HG03039 (cell line): ENCODE measurements at regions not wholly inside any gene's neighbourhood (a gene's known extent, or its start where the extent isn't known, plus 50 kb on each side); places are given as distances from the start of the nearest gene placed in this dataset.
"Not testable (repeated sequence)": the region's sequence is repeated elsewhere in the genome, so short reads cannot be mapped to it uniquely, and the experiment has no call there.

Experiments
- ATAC-seq: cut with Tn5 transposase; IDR thresholded peaks from one replicate; pipeline ENCODE4 v1.9.1; 2021; ENCODE audit warnings: mild to moderate bottlenecking, moderate library complexity; ENCODE audit not compliant: unreplicated experiment

DNA sequence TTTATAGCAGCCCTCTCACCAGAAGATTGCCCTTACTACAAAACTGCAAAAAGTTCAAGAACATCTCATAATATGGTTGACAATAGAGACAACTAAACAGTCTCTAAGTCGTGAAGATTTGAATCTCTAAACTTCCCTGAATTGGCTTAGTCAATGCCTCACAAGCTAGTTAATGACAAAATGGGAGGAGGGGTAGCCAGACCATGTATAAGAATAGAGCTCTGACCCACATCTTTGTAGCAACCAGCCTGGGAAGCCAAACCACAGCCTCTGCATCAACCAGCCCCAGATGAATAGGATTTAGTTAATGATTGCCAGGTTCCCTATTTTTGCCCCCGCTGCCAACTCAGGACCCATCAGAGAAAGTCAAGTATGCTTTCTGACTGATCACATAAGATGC is 1265.9 kb upstream of the PCDH10 start:
- ATAC-seq = not testable (repeated sequence)

DNA sequence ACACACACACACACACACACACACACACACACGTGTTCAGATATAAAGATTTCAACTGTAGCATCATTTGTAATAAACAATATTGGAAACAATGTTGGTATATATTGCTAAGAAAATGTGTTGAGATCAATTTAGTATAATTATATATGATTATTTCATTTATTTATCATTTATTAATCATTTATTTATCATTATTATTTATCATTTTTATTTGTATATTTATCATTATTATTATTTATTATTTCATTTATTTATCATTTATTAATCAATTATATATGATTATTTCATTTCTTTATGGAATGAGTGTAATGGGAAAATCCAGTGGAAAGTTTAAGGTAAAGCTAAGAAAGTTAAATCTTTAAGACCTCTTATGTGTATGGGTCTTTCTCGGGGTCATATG is 1223.4 kb upstream of the PCDH10 start:
- ATAC-seq = not testable (repeated sequence)

DNA sequence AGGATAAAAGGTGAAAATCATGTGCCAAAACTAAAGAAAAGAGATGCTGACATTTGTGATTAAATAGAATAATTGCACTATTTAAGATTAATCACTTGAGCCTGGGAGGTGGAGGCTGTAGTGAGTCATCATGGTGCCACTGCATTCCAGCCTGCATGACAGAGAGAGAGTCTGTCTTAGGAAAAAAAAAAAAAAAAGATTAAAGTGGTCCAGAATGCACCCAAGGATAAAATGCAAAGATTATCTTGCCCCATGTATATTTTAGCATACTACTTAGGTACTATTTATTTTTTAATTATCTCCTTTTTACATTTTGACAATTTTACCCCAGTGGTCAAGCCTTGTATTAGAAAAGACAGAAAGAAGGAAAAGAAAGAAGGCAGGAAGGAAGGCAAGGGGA is 1181.4 kb upstream of the PCDH10 start:
- ATAC-seq = not testable (repeated sequence)

DNA sequence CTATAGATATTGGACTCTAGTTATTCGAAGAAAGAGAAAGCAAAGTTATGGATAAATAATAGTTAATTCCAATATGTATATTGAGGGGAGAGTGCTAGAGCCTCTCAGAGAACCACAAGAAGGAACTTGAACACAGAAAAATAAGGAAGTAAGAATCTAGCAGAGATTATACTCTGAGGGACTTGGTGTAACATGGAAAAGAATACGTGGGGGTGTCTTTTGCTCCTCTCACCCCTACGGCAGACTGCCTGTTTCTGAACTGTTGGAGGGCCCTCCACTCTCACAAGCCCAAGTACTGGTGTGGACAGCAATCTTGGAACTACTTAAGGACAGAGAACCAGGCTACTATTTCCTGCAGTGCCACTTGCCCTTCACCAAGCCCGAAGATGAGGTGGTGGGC is 1174.4 kb upstream of the PCDH10 start:
- no peak for ATAC-seq

DNA sequence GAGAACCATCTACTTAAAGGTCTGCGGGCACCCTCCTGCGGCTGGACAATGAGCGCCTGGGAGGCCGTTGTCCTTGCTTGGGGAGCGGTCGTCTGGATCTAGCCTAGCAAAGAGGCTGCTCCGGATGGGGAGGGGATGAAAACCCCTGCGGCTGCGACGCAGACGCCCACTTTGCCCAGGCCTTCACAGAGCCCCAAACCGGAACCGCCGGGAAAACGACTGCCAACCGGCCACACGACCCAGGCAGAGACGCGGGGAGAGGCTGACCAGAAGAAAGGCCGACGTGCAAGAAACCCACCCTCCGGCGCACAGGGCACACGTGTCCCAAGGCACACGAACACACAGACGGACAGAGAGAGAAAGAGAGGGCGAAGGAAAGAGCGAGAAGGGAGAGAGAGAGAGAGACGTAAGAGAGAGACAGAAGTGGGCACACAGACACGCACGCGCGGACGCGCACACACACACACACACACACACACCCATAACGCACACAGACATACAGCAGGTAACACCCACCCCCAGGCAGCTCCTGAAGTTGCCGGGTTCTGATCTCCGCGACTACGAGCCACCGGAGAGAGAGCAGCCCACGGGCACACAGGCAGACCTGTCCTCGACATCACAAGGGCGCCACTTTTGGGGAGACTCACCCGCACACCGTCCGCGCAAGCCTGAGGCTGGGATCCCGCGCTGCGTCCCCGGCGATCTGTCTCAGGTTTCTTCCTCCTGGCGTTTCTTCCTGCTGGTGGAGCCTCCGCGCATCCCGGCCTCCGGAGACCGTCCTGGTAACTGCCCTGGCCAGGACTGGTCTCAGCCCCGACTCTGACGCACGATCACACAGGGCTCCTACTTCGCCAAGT is 1173.6 kb upstream of the PCDH10 start:
- not testable (repeated sequence) for ATAC-seq

DNA sequence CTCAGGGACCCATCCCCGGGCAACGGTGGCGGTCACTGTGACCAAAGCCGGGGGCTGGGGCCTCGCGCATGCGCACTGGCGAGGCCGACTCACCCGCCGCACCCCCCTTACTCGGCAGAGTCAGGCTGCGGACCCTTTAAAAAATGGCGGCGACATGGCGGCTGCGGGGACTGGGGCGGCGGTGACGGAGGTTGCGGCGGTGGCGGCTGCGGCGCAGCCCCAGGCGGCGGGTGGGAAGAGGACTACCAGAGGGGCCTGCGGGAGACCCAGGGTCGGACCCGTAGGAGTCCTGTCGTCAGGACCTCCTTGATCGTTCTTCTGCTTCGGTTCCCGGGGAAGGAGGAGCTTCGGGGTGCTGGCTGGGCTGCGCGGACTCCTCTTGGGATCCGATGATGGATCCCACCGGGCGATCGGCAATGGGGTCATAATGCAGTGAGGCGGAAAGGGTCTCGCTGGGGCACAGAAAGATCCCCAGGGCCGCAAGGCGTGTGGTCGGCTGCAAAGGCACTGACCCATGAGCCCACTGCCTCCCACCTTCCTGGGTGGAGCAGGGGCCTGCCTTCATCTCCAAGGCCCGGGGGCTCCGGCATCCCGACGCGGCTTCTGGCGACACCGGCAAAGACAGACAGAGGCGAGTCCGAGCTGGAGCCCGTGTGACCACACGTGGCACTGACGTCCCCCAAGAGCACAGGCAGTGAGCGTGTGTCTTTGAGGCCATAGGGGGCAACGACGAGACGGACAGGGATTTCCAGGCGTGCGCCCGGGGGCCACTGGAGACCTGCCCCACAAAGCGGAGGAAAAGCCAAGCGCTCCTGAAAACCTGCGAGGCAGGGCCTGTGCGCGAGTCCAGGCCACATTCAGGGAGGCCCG is 1172.7 kb upstream of the PCDH10 start:
- not testable (repeated sequence) for ATAC-seq

DNA sequence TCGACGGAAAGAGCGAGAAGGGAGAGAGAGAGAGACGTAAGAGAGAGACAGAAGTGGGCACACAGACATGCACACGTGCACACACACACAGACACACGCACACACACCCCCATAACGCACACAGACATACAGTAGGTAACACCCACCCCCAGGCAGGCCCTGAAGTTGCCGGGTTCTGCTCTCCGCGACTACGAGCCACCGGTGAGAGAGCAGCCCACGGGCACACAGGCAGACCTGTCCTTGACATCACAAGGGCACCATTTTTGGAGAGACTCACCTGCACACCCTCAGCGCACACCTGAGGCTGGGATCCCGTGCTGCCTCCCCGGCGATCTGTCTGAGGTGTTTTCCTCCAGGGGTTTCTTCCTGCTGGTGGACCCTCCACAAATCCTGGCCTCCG is 1171.0 kb upstream of the PCDH10 start:
- ATAC-seq = no peak

DNA sequence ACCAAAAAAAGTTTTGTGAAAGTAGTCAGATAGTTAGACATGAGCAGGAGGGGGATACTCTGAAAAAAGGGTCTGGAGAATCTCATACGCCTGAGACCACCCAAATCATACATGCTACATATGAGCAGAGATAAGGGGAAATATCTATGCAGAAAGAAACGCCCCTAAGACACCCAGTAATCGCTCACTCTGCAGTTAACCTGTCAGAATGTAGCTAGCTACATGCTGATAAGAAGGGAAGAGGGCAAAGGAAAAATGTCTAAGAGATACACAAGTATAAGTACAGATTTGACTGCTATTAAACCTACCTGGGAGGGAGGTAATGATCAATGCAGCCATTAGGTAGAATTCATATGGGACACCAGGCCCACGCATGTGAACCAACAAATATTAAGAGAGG is 1159.5 kb upstream of the PCDH10 start:
- no peak for ATAC-seq

DNA sequence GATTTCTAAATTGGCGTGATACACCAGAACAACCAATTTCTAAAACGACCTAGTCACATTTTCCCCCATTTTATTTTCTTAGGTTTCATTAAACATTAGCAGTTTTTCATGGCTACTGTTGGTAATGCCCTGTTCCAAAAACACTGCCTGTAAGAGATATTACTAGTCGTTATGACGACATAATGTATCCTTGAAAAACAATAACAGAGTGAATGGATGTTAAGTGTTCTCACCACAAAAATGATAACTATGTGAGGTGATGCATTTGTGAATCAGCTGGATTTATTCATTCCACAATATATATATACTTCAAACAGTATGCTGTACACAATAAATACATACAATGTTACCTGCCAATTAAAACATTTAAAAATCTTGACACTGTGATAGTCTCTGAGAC is 1147.6 kb upstream of the PCDH10 start:
- no peak for ATAC-seq

DNA sequence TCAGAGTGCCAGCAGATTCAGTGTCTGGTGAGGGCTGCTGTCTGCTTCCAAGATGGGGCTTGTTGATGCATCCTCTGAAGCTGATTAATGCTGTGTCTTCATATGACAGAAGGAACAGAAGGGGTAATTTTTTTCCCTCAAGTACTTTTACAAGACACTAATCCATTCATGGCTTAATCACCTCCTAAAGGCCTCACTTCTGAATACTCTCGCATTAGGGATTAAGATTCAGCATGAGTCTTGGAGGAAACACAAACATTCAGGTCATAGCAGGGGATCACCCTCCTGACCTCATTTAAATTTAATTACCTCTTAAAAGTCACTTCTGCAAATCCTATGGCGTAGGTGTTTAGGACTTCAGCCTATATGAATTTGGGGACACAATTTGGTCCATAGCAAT is 1145.5 kb upstream of the PCDH10 start:
- ATAC-seq = no peak

DNA sequence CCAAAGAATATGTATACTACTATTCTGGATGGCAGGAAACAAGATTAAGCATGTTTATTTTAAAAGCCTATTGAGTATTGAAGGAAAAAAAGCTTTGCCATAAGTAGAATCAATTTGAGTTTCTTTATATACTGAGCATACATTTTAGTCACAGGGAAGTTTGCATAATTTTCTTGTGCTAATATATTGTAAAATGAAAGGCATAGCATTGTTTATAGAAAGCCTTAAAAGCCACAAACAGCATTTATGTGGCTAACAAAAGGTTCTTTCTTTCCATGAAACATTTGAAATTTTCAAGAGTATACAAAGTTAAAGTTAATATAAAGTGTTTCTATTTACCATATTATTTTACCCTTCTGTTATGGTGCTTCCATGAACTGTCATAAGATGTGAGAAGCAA is 1133.8 kb upstream of the PCDH10 start:
- ATAC-seq = no peak

DNA sequence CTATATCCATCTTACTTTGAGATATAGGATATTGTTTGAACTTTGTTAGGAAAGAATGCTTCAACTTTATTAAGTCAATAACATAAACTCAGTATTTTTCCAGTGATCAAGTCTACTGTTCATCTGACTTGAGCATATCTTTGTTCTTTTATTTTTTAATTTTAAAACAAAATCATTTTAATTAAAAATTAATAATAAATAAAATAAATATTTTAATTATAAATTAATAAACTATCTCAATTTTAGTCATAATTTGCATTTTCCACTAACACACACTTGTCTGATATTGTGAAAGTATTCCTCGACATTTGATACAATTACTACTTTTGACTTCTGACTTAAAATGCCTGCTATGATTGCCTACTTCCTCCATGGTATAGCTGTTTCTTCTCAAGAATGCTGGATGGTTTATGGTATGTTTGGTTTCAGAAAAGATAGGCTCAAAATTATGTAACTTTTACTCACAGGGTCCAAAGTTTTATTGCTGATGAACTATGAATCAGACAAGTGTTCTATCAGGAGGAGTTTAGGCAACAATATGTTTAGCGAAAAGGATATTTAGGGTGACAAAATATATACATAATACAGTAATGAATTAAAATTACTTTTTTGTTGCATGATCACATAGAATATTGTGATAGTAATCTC is 1132.3 kb upstream of the PCDH10 start:
- no peak for ATAC-seq

DNA sequence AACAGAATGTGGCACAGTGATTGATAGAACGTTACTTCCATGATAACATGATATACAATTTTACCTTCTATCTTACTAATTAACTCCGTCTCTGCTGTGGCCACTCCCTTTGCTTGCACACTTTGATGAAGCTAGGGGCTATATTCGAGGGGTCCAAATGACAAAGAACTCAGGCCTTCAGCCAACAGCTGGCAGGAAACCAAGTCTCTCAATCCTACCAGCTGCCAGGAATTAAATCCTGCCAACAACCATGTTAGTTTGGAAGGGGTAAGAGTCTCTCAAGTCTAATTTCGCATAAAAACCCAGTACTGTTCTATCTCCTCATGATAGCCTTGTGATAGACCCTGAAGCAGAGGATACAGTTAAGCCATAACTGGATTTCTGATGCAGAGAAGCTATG is 1122.9 kb upstream of the PCDH10 start:
- ATAC-seq = no peak

DNA sequence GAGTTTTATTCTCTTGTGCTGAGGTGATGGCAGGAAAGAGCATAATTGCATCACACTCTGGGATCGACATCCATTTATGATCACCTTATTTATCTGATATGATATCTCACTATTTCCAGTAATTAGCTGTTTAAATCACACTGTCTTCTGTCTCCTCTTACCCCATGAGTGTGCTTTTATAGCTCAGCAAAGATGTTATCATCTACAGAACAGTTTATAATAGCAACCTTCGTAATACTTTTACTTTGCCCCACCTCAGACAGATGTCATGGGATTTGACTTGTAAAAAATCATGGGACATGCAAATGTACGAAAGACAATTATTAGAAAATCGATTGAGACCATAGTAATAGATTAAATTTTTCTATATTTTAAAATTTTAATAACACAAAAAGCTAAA is 1122.3 kb upstream of the PCDH10 start:
- no peak for ATAC-seq

DNA sequence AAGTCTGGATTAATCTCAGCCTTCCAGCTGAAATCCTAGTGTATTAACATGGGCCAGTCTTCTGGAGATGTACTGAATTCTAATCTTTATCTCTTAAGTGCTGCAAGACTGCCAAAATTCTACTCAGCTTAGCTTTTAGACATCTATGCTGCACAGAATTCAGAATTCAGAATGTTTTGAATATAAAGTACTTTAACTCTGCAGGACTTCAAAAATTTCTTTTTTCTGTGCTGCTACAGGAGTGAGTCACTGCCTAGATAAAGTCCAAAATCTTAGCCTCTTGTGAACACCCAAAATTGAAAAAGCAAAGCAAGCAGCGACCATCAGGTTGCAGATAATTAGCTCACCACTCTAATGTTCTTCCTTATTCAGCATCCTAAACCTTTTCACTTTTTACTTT is 1092.6 kb upstream of the PCDH10 start:
- no peak for ATAC-seq

DNA sequence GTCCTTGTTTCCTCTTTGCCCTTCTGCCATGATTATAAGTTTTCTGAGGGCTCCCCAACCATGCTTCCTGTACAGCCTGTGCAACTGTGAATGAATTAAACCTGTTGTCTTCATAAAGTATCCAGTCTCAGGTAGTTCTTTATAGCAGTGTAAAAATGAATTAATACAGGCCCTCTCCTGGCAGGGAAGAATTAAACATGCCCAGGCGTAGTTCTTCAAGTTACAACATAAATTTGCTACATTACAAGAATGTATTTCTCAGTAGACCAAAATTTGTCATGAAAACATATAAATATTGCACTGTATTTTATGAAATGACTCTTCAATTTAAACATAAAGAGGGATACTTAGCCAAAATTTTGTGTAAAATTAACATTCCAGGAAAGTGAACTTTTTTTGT is 1089.9 kb upstream of the PCDH10 start:
- ATAC-seq = no peak

DNA sequence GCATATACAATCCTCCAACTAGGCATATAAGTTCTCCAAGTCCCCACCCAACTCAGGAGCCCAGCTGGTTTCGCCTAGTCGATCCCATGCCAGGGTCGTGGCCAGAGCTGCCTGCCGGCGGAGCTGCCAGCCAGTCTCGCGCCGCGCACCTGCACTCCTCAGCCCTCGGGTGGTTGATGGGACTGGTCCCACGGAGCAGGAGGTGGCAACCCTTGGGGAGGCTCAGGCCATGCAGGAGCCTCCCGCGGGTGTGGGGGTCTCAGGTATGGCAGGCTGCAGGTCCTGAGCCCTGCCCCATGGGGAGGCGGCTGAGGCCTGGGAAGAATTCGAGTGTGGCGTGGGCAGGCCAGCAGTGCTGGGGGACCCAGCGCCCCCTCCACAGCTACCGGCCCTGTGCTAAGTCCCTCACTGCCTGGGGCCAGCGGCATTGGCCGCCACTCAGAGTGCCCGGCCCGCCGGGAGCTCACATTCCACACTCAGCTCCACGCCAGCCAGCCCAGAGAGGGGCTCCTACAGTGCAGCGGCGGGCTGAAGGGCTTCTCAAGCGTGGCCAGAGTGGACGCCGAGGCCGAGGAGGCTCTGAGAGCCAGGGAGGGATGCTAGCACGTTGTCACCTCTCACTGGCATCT is 1086.4 kb upstream of the PCDH10 start:
- ATAC-seq = no peak

DNA sequence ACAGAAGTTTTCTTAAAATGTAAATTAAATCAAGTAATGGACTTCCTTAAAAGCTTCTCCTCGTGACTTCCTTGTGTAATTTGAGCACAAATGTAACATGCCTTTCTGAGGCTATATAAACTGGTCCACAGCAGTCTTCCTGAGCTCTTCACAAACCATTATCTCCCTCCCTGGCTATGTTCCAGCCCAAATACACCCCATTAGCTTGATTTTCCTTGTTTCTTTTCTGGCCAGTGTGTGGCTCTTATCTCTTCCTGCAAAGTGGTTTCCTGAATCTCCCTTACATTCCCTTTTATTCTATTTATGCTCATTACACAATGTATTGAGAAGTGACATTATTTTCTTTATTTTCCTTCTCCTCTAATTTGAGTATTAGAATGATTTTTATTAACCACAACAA is 1085.3 kb upstream of the PCDH10 start:
- no peak for ATAC-seq

DNA sequence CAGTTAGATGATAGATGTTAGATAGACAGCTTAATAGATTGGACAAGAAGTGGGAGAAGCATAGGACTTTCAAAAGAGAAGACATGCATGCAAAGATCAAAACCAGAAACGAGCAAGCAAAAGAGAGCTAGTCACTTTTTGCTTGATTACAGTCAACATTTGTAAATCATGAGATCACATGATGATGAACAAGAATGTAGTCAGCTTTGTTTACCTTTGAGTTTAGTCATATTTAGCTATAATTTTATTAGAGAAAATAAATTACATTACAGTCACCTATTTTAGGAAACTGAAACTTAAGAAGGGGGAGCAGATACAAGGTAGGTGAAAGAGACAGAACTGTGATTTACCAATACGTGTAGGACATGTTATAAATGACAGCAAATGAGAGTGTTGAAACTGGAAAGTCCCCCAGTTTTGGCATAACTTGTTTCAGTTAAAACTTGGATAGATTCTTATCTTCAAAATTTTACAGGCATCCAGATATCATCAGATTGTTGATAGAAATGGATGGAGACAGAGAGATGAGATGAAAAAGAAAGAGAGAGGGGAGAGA is 1083.1 kb upstream of the PCDH10 start:
- no peak for ATAC-seq

DNA sequence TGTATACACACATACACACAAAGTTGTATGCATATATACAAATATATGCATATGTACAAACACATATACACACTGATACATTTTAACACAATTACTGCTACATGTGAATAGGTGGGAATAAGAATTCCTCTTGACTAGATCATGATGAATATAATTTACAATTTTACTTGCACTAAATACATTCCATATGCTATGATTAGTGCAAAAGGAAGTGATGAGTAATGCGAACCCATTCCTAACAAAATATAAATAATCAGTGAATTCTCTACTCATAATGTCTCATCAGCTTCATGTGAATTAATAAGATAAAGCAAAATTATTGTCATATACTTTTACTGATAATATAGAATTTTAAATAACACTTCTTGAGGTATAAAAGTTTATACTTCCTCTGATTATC is 1077.3 kb upstream of the PCDH10 start:
- no peak for ATAC-seq

DNA sequence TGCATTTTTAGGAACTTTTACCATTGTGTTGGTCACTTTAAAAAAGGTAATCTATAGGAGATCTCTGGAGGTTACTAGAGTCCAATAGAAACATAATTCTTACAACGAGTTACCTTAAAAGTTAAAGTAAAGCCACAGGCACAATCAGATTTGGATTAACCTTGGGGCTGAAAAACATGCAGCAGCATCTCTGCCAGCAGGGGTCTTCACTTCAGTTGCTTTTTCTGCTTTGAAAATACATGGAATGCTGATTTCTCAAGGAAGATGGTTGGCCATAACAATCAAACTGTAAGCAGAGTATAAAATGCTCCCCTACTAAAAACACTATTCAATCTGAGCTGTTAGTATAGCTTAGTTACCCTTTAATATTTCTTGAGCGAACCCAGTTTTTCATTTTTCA is 1072.3 kb upstream of the PCDH10 start:
- ATAC-seq = no peak
